Activated naive CD4-positive, alpha-beta T cell treated with anti-CD3 and anti-CD28 coated beads, Interleukin-2, amount 50 U/mL, for 24 hours (primary cell): ENCODE measurements at regions not wholly inside any gene's neighbourhood (a gene's known extent, or its start where the extent isn't known, plus 50 kb on each side); places are given as distances from the start of the nearest gene placed in this dataset.

Experiments
- H3K27ac Mint-ChIP-seq: one replicate; pipeline ENCODE4 v1.8.0; 2021; ENCODE audit warnings: mild to moderate bottlenecking, mixed read lengths
- H3K27me3 Mint-ChIP-seq: one replicate; pipeline ENCODE4 v1.8.0; 2021; ENCODE audit warnings: mixed read lengths
- H3K36me3 Mint-ChIP-seq: one replicate; pipeline ENCODE4 v1.8.0; 2021; ENCODE audit warnings: mixed read lengths
- H3K4me1 Mint-ChIP-seq: one replicate; pipeline ENCODE4 v1.8.0; 2021; ENCODE audit warnings: mixed read lengths
- H3K4me3 Mint-ChIP-seq: one replicate; pipeline ENCODE4 v1.8.0; 2021; ENCODE audit warnings: mild to moderate bottlenecking, mixed read lengths
- H3K9me3 Mint-ChIP-seq: one replicate; pipeline ENCODE4 v1.8.0; 2021; ENCODE audit warnings: mixed read lengths

DNA sequence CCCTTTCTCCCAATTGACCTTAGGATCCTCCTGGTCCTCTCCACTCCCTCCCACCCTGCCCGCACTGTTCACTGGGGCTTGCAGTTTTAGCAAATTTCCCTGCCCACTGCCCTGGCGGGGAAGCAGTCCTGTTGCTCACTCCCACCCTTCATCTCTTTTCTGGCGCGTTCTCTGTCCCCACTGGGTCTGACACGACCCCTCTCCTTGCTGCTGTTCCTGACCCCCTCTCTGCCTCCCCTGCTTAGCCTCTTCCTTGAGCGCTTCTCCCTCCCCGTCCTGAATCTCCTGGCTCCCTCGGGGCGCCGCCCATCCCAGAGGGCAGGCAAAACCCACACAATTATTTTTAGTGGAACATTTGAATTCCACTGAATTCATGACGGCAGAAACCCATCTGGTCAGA, 1796.4 kb downstream of the TP53TG3F start:
- no peaks in the 10 kb centered on the region for H3K4me1 Mint-ChIP-seq
- H3K36me3 Mint-ChIP-seq: peaks cover 2% of the 10 kb centered on the region
- H3K27ac Mint-ChIP-seq: no peak overlapping the region
- no peak overlapping the region for H3K4me3 Mint-ChIP-seq
- peaks cover 14% of the 10 kb centered on the region for H3K9me3 Mint-ChIP-seq
- H3K27me3 Mint-ChIP-seq: no peaks in the 10 kb centered on the region

DNA sequence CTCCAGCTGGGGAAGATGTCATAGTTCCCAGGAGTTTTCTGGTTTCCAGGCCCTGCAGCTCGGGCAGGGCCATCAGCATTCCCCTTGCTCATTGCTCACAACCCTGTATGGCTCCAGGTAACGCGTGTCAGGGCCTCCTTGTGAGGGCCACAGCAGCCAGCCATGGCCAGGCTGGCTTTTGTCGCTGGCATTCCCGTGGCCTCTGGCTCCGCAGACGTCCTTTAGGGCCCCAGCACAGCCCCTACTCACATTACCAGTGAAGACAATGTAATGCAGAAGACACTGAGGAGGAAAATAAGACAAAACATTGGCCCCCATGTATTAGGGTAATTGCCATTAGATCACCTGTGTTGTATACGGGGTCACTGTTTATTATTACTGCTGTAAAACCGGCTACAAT, 1799.0 kb downstream of the TP53TG3F start:
- no peaks in the 10 kb centered on the region for H3K27me3 Mint-ChIP-seq
- H3K27ac Mint-ChIP-seq: no peak overlapping the region
- no peaks in the 10 kb centered on the region for H3K4me1 Mint-ChIP-seq
- H3K36me3 Mint-ChIP-seq: peaks cover 2% of the 10 kb centered on the region
- no peak overlapping the region for H3K4me3 Mint-ChIP-seq
- H3K9me3 Mint-ChIP-seq: peaks cover 19% of the 10 kb centered on the region

DNA sequence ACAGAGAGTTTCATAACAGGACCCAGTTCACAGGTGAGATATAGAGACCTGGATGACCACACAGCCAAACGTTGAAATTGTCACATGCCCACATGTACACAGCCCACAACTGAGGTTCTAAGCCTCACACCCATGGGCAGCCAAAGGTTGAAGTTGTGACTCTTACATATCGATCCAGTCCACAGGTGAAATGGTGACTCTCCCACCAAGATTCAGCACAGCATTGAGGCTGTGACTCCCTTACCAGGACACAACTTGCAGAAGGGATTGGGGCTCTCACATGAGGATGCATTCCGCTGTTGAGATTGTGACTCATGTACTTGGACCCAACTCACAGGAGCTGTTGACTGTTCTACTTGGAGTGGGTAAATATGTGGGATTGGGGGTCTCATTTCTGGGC, 1836.4 kb downstream of the TP53TG3F start:
- Mint-ChIP-seq H3K27ac (no peak overlapping the region), H3K36me3 (no peaks in the 10 kb centered on the region), H3K4me1 (no peaks in the 10 kb centered on the region), H3K4me3 (no peak overlapping the region), H3K27me3 (no peaks in the 10 kb centered on the region), H3K9me3 (no peaks in the 10 kb centered on the region)

DNA sequence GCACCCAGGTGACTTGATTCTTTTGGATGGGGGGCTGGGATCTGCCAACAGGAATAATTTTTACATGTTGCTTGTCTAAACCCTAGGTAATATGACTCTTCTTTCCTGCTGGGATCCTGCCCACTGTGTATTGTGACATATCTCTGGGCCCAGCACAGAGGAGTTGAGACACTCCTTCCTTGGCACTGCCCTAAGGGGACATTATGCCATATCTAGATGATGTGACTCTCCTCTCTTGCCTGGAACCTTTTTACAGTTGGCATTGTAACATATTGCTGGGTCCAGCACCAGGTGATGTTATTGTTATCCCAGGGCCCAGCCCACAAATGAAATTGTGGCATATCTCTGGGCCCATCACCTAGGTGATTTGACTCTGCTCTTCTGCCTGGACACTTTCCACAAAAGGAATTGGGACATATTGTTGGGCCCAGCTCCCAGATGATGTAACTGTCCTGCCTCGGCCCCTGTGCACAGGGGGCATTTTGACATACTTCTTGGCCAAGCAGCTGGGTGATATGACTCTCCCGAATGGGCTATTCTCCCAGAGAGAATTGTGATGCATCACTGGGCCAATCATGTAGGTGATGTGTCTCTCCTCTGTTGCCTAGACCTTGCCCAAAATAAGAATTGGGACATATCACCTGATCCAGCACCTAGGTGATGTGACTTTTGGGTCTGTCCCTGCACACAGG, 1837.7 kb downstream of the TP53TG3F start:
- no peaks in the 10 kb centered on the region for H3K9me3 Mint-ChIP-seq
- no peak overlapping the region for H3K4me3 Mint-ChIP-seq
- no peaks in the 10 kb centered on the region for H3K27me3 Mint-ChIP-seq
- H3K27ac Mint-ChIP-seq: no peak overlapping the region
- H3K4me1 Mint-ChIP-seq: no peaks in the 10 kb centered on the region
- H3K36me3 Mint-ChIP-seq: no peaks in the 10 kb centered on the region

DNA sequence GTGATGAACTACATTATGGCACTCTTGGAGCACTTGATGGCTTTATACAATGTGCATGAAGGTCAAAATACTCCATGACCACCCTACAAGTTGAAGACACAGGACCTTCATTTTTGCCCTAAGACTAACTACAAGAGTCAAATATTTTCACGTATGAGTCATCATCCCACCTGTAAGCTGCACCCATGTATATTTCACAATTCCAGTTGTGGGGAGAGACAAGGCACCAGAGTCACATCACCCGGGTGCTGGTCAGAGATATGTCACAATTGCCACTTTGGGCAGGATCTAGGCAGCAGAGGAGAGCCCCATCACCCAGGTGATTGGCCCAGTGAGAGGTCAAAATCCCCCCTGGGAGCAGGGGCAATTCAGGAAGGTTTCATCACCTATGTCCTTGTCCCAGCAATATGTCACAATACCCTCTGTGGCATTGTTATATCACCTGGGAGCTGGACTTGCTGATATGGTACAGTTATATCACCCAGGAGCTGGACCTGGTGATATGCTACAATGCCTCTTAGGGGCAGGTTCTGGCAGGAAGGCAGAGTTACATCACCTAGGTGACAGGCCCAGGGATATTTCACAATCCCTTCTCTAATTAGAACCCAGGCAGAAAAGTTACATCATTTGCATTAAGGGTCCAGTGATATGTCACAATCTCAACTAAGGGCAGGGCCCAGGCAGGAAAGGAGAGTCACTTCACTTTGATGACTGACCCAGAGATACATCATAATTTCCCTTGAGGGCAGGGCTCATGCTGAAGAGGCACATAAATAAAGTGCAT, 1839.2 kb downstream of the TP53TG3F start:
- Mint-ChIP-seq H3K9me3 (peaks cover 2% of the 10 kb centered on the region), H3K27ac (no peak overlapping the region), H3K36me3 (no peaks in the 10 kb centered on the region), H3K4me1 (no peaks in the 10 kb centered on the region), H3K27me3 (no peaks in the 10 kb centered on the region), H3K4me3 (no peak overlapping the region)

DNA sequence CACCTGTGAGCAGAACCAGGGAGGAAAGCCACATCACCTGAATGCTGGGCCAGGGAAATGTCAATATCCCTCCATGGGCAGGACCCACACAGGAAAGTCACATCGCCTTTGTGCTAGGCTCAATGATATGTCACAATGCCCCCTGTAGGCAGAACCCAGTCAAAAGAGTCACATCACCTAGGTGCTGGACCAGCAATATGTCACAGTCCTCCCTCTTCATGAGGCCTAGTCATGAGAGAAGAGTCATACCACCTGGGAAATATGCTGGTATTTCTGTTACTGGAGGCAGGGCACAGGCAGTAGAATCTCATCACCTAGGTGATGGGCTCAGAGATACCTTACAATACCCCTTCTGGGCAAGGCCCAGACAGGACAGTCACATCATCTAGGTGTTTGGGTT, 1843.4 kb downstream of the TP53TG3F start:
- Mint-ChIP-seq H3K27me3 (no peaks in the 10 kb centered on the region), H3K36me3 (no peaks in the 10 kb centered on the region), H3K4me1 (no peaks in the 10 kb centered on the region), H3K9me3 (peaks cover 24% of the 10 kb centered on the region), H3K4me3 (no peak overlapping the region), H3K27ac (no peak overlapping the region)

DNA sequence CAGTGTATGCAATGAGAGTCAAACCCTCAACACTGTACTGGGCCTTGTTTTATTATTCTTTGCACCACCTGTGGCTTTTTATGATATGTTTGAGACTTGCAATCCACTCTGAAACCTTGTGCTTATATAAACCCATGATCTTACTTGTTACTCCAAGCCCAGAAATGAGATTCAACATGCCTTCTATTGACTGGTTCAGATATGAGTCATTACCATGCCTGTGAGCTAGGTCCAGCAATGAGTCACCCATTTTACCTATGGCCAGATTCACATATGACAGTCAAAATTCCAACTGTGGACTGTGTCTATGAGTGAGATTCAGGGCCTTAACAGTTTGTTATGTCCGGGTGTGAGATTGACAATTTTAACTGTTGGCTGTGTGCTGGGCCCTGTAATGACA, 1846.1 kb downstream of the TP53TG3F start:
- H3K27me3 Mint-ChIP-seq: no peaks in the 10 kb centered on the region
- peaks cover 24% of the 10 kb centered on the region for H3K9me3 Mint-ChIP-seq
- H3K4me3 Mint-ChIP-seq: no peak overlapping the region
- H3K27ac Mint-ChIP-seq: no peak overlapping the region
- no peaks in the 10 kb centered on the region for H3K36me3 Mint-ChIP-seq
- H3K4me1 Mint-ChIP-seq: no peaks in the 10 kb centered on the region

DNA sequence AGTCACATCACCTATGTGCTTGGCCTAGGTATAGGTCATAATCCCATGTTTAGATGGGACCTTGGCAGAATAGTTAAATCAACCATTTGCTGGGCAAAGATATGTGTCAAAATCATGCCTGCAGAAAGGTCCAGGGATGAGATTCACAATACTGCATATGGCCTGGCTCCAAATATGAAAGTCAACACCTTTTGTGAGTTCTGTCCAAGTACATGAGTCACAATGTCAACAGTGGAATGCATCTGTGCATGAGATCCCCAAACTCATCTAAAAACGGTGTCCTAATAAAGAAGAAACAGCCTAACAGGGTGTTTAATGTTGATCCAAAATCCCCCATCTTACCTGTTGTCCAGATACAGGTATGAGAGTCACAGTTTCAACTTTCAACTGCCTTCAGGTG, 1847.5 kb downstream of the TP53TG3F start:
- Mint-ChIP-seq H3K4me1 (no peaks in the 10 kb centered on the region), H3K27ac (no peak overlapping the region), H3K4me3 (no peak overlapping the region), H3K9me3 (peaks cover 24% of the 10 kb centered on the region), H3K27me3 (no peaks in the 10 kb centered on the region), H3K36me3 (no peaks in the 10 kb centered on the region)

DNA sequence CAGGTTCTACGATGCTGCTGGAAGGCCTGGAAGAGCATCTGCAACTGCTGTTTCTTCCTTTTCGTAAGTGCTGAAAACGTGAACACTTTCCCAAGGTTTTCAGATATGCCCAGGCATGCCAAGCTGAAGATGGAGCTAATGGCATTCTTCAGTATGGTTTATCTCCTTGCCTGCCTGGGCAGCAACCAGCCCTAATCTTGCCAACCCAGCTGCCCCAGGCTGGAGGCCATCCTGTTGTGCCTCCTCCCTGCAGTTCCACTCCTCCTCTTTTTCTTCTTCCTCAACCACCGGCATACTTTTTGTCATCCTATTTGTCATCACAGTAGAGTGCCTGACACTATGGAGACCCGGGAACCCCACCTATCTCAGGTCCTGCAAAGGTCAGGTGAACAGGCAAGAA, 1849.3 kb downstream of the TP53TG3F start:
- Mint-ChIP-seq H3K9me3 (peaks cover 22% of the 10 kb centered on the region), H3K27me3 (no peaks in the 10 kb centered on the region), H3K4me3 (no peak overlapping the region), H3K36me3 (no peaks in the 10 kb centered on the region), H3K27ac (no peak overlapping the region), H3K4me1 (no peaks in the 10 kb centered on the region)

DNA sequence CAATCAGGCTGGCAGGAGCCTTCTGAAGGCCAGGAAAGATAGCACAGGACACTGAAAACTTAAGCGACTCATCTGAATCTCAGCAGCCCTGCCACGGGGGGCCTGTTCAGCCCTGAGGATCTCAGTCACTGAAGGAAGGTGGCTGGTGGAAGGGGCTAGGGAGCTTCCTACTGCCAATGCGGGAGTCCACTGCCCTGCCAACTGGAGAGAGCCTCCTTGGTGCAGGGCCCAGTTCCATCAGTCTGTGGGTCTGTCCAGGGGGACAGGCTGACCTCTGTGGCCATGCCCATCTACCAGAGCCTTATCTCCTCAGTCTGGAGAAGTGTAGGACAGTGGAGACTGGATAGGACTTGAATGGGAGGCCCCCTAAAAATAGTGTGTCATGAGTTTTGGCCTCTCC, 1851.6 kb downstream of the TP53TG3F start:
- H3K4me1 Mint-ChIP-seq: no peaks in the 10 kb centered on the region
- H3K9me3 Mint-ChIP-seq: peaks cover 10% of the 10 kb centered on the region
- H3K36me3 Mint-ChIP-seq: peaks cover 2% of the 10 kb centered on the region
- no peaks in the 10 kb centered on the region for H3K27me3 Mint-ChIP-seq
- H3K27ac Mint-ChIP-seq: no peak overlapping the region
- no peak overlapping the region for H3K4me3 Mint-ChIP-seq

DNA sequence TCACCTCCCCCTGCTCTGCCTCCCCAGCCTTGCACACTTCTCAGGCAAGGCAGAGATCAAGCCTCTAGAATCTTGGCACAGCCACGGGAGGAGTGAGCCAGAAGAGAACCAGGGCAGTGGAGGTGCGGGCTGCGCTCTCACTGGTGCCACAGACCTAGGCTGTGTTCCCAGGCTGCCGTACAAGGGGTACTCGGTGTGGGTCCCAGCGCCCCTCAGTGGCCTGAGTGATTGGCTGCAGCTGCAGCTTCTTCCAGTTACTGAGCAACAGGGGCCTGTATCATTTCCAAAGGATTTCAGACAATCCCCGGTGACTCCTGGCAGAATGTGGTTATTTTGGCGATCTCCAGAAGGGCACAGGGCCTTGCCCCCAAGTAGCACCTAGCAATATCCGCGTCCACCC, 1852.1 kb downstream of the TP53TG3F start:
- Mint-ChIP-seq H3K4me1 (no peaks in the 10 kb centered on the region), H3K36me3 (peaks cover 2% of the 10 kb centered on the region), H3K9me3 (peaks cover 5% of the 10 kb centered on the region), H3K27me3 (no peaks in the 10 kb centered on the region), H3K27ac (no peak overlapping the region), H3K4me3 (no peak overlapping the region)

DNA sequence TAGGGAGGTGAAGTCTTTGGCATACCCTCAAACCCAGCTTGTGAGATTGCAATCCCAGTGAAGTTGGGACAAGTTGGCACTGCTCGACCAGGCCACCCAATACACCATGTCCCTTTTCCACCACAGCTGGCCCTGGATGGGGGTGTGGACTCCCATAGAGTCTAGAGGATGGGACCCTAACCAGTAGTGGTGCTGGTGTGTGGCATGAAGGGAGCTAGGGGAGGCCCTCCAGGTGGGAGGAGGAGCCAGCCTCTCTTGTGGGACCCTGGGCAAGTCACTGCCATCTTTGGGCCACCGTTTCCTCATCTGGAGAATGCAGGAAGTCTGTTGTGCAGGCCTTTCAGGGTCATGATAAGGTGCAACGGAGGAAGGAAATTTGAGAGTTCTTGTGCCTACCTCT, 1854.9 kb downstream of the TP53TG3F start:
- Mint-ChIP-seq H3K9me3 (peaks cover 5% of the 10 kb centered on the region), H3K4me1 (no peaks in the 10 kb centered on the region), H3K27ac (no peak overlapping the region), H3K36me3 (peaks cover 2% of the 10 kb centered on the region), H3K27me3 (no peaks in the 10 kb centered on the region), H3K4me3 (no peak overlapping the region)

DNA sequence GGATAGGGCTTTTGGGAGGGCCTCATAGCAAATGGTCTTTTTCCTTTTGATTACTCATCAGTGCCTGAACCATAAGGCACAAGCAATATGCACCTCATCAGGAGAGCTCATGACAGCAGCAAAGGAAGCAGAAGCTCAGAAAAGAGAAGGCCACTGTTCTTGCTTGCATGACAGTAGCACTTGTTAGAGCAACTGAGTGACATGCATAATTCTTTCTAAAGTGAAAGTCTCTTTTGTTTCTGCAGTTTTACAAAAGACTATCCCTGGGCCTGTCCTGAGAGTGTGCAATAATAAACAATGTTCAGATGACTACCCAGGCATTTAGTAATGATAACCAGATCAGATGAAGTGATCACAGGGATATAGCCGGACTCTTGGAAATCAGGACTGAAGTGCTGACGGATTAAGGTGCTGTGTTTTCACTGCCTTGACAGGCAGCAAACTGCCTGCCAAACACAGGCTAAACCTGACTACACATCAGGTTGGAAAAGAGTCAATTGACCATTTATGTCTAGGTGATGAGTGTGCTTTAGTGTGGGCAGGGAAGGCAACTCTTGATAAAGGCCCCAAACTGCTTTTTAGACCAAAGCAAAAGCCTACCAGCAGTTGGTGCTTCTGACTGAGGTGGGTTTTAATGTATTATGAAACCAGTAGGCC, 1860.3 kb downstream of the TP53TG3F start:
- Mint-ChIP-seq H3K9me3 (peaks cover 9% of the 10 kb centered on the region), H3K4me1 (no peaks in the 10 kb centered on the region), H3K27ac (no peak overlapping the region), H3K36me3 (peaks cover 2% of the 10 kb centered on the region), H3K4me3 (no peak overlapping the region), H3K27me3 (no peaks in the 10 kb centered on the region)

DNA sequence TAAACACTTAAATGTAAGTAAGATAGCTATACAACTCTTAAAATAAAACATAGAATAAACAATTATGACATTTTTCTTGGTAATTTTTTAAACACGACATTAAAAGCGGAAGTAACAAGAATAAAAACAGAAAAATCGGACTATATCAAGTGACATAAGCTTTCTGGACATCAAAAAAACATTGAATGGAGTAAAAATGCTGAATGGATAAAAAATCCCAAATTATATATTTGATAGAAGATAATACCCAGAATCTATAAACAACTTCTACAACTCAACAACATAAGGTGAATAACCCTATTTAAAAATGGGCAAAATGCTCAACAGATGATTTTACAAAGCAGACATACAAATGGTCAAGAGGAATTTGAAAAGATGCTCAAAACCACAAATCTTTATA, 1866.5 kb downstream of the TP53TG3F start:
- H3K36me3 Mint-ChIP-seq: no peaks in the 10 kb centered on the region
- no peak overlapping the region for H3K27ac Mint-ChIP-seq
- H3K4me3 Mint-ChIP-seq: no peak overlapping the region
- H3K27me3 Mint-ChIP-seq: no peaks in the 10 kb centered on the region
- peaks cover 17% of the 10 kb centered on the region for H3K9me3 Mint-ChIP-seq
- H3K4me1 Mint-ChIP-seq: no peaks in the 10 kb centered on the region

DNA sequence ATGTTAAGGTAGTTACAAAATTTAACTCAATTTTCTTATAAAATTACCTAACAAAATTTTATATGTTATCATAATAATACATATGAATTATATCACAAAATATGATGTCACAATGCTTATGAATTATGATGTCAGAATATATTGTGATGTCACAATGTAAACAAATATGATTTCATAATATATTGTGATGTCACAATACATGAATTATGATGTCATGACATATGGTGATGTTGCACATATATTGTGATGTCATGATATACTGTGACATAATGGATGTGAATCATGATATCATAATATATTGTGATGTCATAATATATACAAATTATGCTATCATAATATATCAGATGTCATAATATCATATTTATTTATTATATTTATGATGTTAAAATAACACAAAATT, 1879.9 kb downstream of the TP53TG3F start:
- Mint-ChIP-seq H3K4me3 (no peak overlapping the region), H3K27ac (no peak overlapping the region), H3K27me3 (no peaks in the 10 kb centered on the region), H3K4me1 (no peaks in the 10 kb centered on the region), H3K9me3 (peaks cover 14% of the 10 kb centered on the region), H3K36me3 (no peaks in the 10 kb centered on the region)

DNA sequence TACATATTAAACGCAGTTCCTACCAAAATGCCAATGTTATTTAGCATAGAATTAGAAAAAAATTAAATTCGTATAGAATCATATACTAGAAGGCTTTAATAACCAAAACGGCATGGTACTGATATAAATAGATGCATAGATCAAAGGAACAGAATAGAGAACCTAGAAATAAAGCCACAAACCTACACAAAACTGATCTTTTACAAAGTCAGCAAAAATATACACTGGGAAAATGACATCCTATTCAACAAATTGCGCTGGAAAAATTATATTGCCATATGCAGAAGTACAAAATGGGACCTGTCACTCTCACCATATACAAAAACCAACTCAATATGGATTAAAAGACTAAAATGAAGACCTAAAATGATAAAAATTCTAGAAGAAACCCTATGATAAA, 1882.6 kb downstream of the TP53TG3F start:
- Mint-ChIP-seq H3K36me3 (no peaks in the 10 kb centered on the region), H3K4me3 (no peak overlapping the region), H3K27ac (no peak overlapping the region), H3K27me3 (no peaks in the 10 kb centered on the region), H3K9me3 (peaks cover 28% of the 10 kb centered on the region), H3K4me1 (no peaks in the 10 kb centered on the region)
